ENCODE measurements at regions not wholly inside any gene's neighbourhood (a gene's known extent, or its start where the extent isn't known, plus 50 kb on each side); places are given as distances from the start of the nearest gene placed in this dataset.

- TF ChIP-seq CTCF (IDR thresholded peaks at IDR 0.05; ENCODE audit: low read depth, low read length, missing input control) = no peak
- no peak for TF ChIP-seq ATF3 (IDR thresholded peaks at IDR 0.05)
- no peak for TF ChIP-seq REST (IDR thresholded peaks at IDR 0.05)
- no peak for TF ChIP-seq MAX (IDR thresholded peaks at IDR 0.05)
- no peak for TF ChIP-seq ZBTB33 (IDR thresholded peaks at IDR 0.05)
- TF ChIP-seq RAD21 (IDR thresholded peaks at IDR 0.05) = no peak
- TF ChIP-seq FOXA1 (IDR thresholded peaks at IDR 0.05) = no peak
- no peak for TF ChIP-seq HNF4A (conservative IDR thresholded peaks at IDR 0.05)
- no peak for TF ChIP-seq YY1 (IDR thresholded peaks at IDR 0.05)
- no peak for TF ChIP-seq TAF1 (conservative IDR thresholded peaks at IDR 0.05)
Observed at GRCh38 chr6:126107475-126108166, 121.3 kb downstream of the TRMT11 start.
